HepG2 (cell line): ENCODE measurements at regions not wholly inside any gene's neighbourhood (a gene's known extent, or its start where the extent isn't known, plus 50 kb on each side); places are given as distances from the start of the nearest gene placed in this dataset.
A peak's percentile ranks its signal among the peaks of the same experiment; 100 is the strongest.

ENCODE experiments used
- ATAC-seq: fragments of 200-7000 bp; cut with Tn5 transposase; 3 replicates; pipeline ENCODE4 v1.9.1; 2020; ENCODE audit warnings: mild to moderate bottlenecking, moderate library complexity
- BruUV-seq: library from RNA; stranded (reverse); fragments of 400-500 nt; replicated peaks from 2 replicates; lab custom pipeline; 2021; lab: Mats Ljungman, UMichigan
- CTCF ChIA-PET: fragments of 300-600 bp; formaldehyde crosslinking; extraction: SDS; loops from one replicate; lab custom pipeline; 2021; ENCODE audit warnings: low total read pairs, inconsistent platforms, low intra/inter-chr PET ratio; lab: Yijun Ruan, JAX
- POLR2A ChIA-PET: fragments of 350-600 bp; sonication (Branson Sonifier 250); formaldehyde crosslinking; loops from one replicate; lab custom pipeline; 2020; ENCODE audit warnings: antibody characterized with exemption, inconsistent platforms; lab: Yijun Ruan, JAX
- DNase-seq: peaks from one replicate; pipeline ENCODE4 v3.0.0-alpha.2; 2015; ENCODE audit warnings: low spot score
- FAIRE-seq: peaks from 3 replicates; lab custom pipeline; 2011; peaks lifted over from hg19 to GRCh38; lab: Jason Lieb, UNC
- H2AFZ ChIP-seq: one replicate; pipeline ENCODE4 v1.6.1; 2011; ENCODE audit warnings: low read length, inconsistent platforms
- H3K27ac ChIP-seq: fragments of 300-600 bp; 3 replicates; pipeline ENCODE4 v1.8.0; 2011; ENCODE audit warnings: mixed run types, mild to moderate bottlenecking, mixed read lengths, low read length, inconsistent platforms; ENCODE audit not compliant: insufficient read depth; ENCODE audit errors: extremely low read length
- H3K27me3 ChIP-seq, 2 experiments: fragments of 200-600 bp in 1 of 2; 2 replicates in 1 of 2; 3 replicates in 1 of 2; pipeline versions ENCODE4 v1.6.0 to v1.8.0; 2011; ENCODE audit warnings: low read length in 2 of 2, mild to moderate bottlenecking in 2 of 2, moderate library complexity in 2 of 2, inconsistent platforms in 1 of 2; ENCODE audit not compliant: insufficient read depth in 2 of 2, control insufficient read depth in 1 of 2
- H3K36me3 ChIP-seq, 2 experiments: fragments of 200-600 bp in 1 of 2; replicated peaks in 1 of 2; 2 replicates in 1 of 2; 3 replicates in 1 of 2; pipeline versions ENCODE4 v1.5.1 to v1.8.0; 2011; ENCODE audit warnings: low read length in 2 of 2, inconsistent platforms in 1 of 2; ENCODE audit not compliant: insufficient read depth in 2 of 2, control insufficient read depth in 1 of 2
- H3K4me1 ChIP-seq: 2 replicates; pipeline ENCODE4 v1.5.1; 2012; ENCODE audit warnings: low read length, inconsistent platforms; ENCODE audit not compliant: insufficient read depth
- H3K4me2 ChIP-seq: 2 replicates; pipeline ENCODE4 v1.6.0; 2011; ENCODE audit warnings: low read depth, low read length, inconsistent platforms
- H3K4me3 ChIP-seq, 3 experiments: fragments of 200-600 bp in 1 of 3; sonication (generic), shearing (Covaris generic) in 1 of 3; replicated peaks in 1 of 3; 2 replicates each; pipeline ENCODE4 v1.5.1; 2011 to 2016; ENCODE audit warnings: low read length in 3 of 3, inconsistent platforms in 2 of 3, low read depth in 2 of 3, mild to moderate bottlenecking in 2 of 3, control low read depth in 1 of 3, mixed read lengths in 1 of 3; ENCODE audit not compliant: insufficient read depth in 1 of 3
- H3K79me2 ChIP-seq: one replicate; pipeline ENCODE4 v1.6.1; 2011; ENCODE audit warnings: low read length, inconsistent platforms; ENCODE audit not compliant: insufficient read depth
- H3K9ac ChIP-seq: 2 replicates; pipeline ENCODE4 v1.6.0; 2011; ENCODE audit warnings: mild to moderate bottlenecking, low read depth, low read length, inconsistent platforms; ENCODE audit not compliant: insufficient read depth
- H3K9me3 ChIP-seq: 2 replicates; pipeline ENCODE4 v1.5.1; 2012; ENCODE audit warnings: mild to moderate bottlenecking, low read length
- H4K20me1 ChIP-seq: 2 replicates; pipeline ENCODE4 v1.6.0; 2011; ENCODE audit warnings: inconsistent platforms, mild to moderate bottlenecking, low read length, moderate library complexity; ENCODE audit not compliant: insufficient read depth
- CREB1 ChIP-seq, 2 experiments: fragments of 450-650 bp in 1 of 2; IDR thresholded peaks; 2 replicates each; pipeline ENCODE4 v1.6.1; 2016 to 2017; ENCODE audit warnings: control low read depth in 1 of 2, mild to moderate bottlenecking in 1 of 2, missing compliant biosample characterization in 1 of 2, missing genetic modification characterization in 1 of 2
- GATA4 ChIP-seq: sonication (generic); IDR thresholded peaks from 2 replicates; pipeline ENCODE4 v1.6.1; 2016; ENCODE audit warnings: antibody characterized with exemption, low read depth, borderline replicate concordance
- HNF4A ChIP-seq: sonication (generic); formaldehyde crosslinking; IDR thresholded peaks from 2 replicates; pipeline ENCODE4 v1.4.0; 2020; ENCODE audit warnings: missing genetic modification reagents
- IRX3 ChIP-seq: sonication (generic); formaldehyde crosslinking; IDR thresholded peaks from 2 replicates; pipeline ENCODE4 v1.8.1; 2023; ENCODE audit warnings: mild to moderate bottlenecking, low read depth, missing genetic modification reagents, borderline replicate concordance
- ZMYM3 ChIP-seq: sonication (generic); formaldehyde crosslinking; IDR thresholded peaks from 2 replicates; pipeline ENCODE4 v1.5.1; 2020; ENCODE audit warnings: mild to moderate bottlenecking, missing genetic modification reagents
- ZNF768 ChIP-seq: sonication (generic); formaldehyde crosslinking; IDR thresholded peaks from 2 replicates; pipeline ENCODE4 v1.4.0; 2020; ENCODE audit warnings: missing genetic modification reagents
- ZNF772 ChIP-seq: sonication (generic); formaldehyde crosslinking; IDR thresholded peaks from 2 replicates; pipeline ENCODE4 v1.5.0; 2020; ENCODE audit warnings: mild to moderate bottlenecking, missing genetic modification reagents
- WGBS: methylation state at CpG from one replicate; pipeline ENCODE4 v1.1.6; 2017; ENCODE audit warnings: low lambda C conversion rate; 5-methylcytosine and 5-hydroxymethylcytosine counted together
- in situ Hi-C: cut with HindIII; loops from 2 replicates; pipeline ENCODE4 v1.10.0; 2017; ENCODE audit warnings: low pct_unique_long_range_greater_than_20kb; ENCODE audit not compliant: extremely low pct_ligation_motif_present
- intact Hi-C: fragments of 100-400 bp; cut with micrococcal nuclease; formaldehyde crosslinking; loops from one replicate; pipeline ENCODE4 v1.10.0; 2022; ENCODE audit not compliant: unreplicated experiment

DNA sequence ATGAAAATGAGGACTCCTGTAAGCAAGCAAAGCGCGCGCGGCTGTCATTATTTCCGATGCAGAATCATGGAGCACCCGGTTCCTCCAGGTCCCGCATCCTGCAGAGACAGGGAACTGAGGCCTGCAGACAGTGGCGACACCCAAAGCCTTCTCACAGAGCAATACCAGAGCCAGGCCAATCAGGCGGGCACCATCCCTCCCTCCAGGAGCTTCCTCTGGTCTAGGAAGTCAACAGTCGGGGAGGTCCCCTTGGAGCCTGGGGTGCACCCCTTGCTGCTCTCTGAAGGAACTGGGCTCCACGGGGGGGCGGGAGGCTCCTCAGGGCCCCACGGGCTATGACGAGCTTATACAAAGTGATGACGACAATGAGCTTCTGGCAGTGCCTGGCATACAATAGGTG, 60.3 kb upstream of the HPCAL1 start:
- H3K9ac ChIP-seq: no peak overlapping the region
- H3K4me3 ChIP-seq: no peak overlapping the region
- no peak overlapping the region for H3K4me2 ChIP-seq
- no peak overlapping the region for H3K27ac ChIP-seq
- BruUV-seq: no TSS peak
- H3K36me3 ChIP-seq: no peaks in the 10 kb centered on the region
- no peaks in the 10 kb centered on the region for H3K9me3 ChIP-seq
- CTCF ChIA-PET: no interaction called here
- no peak for ATAC-seq
- peaks cover 31 to 83% of the 10 kb centered on the region in 2 experiments for H3K27me3 ChIP-seq
- H4K20me1 ChIP-seq: no peaks in the 10 kb centered on the region
- in situ Hi-C loops: no loop called here
- TF ChIP-seq CREB1 (IDR thresholded peaks at IDR 0.05) (peak; percentile 66), CREB1 (CRISPR knock-in tag; IDR thresholded peaks at IDR 0.05) (no peak), HNF4A (CRISPR knock-in tag) (no peak)
- TF ChIP-seq, all 625 proteins: peak for 1
- intact Hi-C loops: no loop called here
- POLR2A ChIA-PET: no interaction called here
- Histone ChIP-seq H3K79me2 (no peaks in the 10 kb centered on the region), H2AFZ (no peak overlapping the region), H3K4me1 (0 out of 2 replicates have a peak, but pooled peaks cover 5% of the 10 kb centered on the region)
- FAIRE-seq (no peak), DNase-seq (no peak)
- 71% methylated on average over 14 of the region's 15 CpGs for WGBS

DNA sequence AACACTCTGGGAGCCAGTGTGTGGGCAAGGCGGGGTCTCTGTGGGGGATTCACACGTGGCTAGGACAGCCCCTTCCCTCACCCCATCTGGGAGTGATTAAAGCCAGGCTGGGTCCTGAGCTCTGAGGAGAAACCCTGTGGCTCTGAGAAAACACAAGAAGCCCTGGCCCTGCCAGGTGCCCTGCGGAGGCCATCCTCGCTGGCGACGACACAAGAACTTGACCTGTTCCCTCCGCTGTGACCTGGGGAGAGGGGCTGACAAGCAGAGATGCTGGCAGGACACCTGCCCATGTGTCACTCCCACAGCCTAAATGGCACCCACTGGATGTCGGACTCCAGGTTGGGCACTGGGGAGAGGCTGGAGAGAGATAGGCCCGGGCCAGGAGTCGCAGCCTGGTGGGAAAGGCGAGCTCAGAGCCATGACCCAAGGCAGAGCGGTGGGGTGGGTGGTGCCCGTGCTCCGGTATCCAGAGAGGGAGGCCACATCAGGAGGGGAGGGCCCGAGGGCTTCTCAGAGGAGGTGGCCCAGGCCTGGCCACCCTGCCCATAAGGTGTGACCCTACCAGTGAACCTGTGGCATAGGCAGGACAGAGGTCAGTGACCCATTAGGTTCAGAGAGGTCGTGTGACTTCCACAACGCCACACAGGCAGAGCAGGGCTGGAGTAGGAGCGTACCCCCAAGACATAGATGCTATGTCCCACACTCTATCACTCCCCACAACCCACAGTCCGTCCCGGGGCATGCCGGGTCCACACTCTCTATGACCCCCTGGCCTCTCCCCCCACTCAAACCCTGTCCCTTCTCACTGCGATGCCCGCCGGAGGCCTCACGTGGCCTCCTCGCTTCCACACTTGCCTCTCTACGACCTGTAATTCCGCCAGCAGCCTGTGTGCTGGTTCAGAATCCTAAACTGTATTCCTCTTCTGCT, 59.4 kb upstream of the HPCAL1 start:
- no peak overlapping the region for H3K9ac ChIP-seq
- no peak overlapping the region for H3K4me2 ChIP-seq
- TF ChIP-seq ZNF768 (CRISPR knock-in tag) (peak; percentile 96), ZNF772 (CRISPR knock-in tag) (no peak), GATA4 (no peak), ZMYM3 (peak; percentile 68), IRX3 (no peak)
- intact Hi-C loops (no loop called here), in situ Hi-C loops (no loop called here)
- DNase-seq (no peak), ATAC-seq (peak; percentile 5; the same call in 1 of the 3 replicates), FAIRE-seq (no peak)
- H3K4me3 ChIP-seq: no peak overlapping the region
- H3K27ac ChIP-seq: no peak overlapping the region
- H3K27me3 ChIP-seq: peaks cover 24 to 74% of the 10 kb centered on the region in 2 experiments
- H2AFZ ChIP-seq: no peak overlapping the region
- H3K4me1 ChIP-seq: 0 out of 2 replicates have a peak, but pooled peaks cover 5% of the 10 kb centered on the region
- WGBS: 56% methylated on average over 24 of the region's 28 CpGs
- H3K79me2 ChIP-seq: no peaks in the 10 kb centered on the region
- POLR2A ChIA-PET: no interaction called here
- no peaks in the 10 kb centered on the region for H4K20me1 ChIP-seq
- BruUV-seq: no TSS peak
- no peaks in the 10 kb centered on the region for H3K36me3 ChIP-seq
- no peaks in the 10 kb centered on the region for H3K9me3 ChIP-seq
- CTCF ChIA-PET: no interaction called here
